Stimulated activated CD8-positive, alpha-beta memory T cell treated with anti-CD3 and anti-CD28 coated beads, Interleukin-4, amount 100 ng/mL, for 1 hour (primary cell): ENCODE measurements at regions not wholly inside any gene's neighbourhood (a gene's known extent, or its start where the extent isn't known, plus 50 kb on each side); places are given as distances from the start of the nearest gene placed in this dataset.
A peak's percentile ranks its signal among the peaks of the same experiment; 100 is the strongest.

Experiments used
- DNase-seq, 2 donors: peaks; one replicate each; pipeline ENCODE4 v3.0.0-alpha.2; 2020; ENCODE audit warnings: low read depth in 2 of 2, low spot score in 1 of 2

DNA sequence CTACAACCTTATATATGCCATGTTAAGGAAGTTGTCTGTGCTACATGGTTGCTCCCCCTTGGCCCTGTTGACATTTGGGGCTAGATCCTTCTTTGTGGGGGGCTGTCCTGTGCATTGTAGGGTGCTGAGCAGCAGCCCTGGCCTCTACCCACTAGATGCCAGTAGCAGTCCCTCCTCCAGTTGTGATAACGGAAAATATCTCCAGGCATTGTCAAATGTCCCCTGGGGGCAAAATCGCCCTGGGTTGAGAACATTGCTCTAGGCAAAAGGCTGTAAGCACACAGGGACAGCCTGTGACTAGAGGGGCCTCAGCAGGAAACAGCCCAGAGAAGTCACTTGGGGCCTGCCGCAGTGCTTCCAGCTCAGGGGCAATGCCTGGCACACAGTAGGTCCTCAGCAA is 1100.3 kb downstream of the BCL11B start:
- no peak for DNase-seq

DNA sequence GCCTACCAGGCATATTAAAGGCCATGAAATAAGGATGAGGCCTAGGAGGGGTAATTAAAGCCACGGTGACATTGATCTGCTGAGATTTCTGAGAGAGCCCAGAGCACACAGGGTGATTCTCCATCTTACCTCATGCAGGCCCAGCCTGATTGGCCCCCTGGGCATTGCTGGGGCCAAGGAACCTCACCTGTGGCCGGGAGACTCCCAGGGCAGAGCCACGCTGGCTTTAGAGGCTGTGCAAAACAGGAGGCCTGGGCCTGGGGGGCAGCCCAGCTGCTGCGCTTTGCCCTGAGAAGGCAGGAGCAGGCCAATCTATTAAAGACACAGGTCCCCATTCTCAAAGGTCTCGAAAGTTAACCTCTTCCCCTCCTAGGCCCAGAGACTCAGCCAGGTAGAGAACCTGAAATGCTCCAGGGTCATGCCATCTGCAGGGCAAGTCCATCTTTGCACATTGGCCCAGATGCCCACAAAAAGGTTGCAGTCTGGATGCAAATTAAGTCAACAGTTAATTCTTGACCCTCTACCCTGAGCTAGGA is 1099.7 kb downstream of the BCL11B start:
- no peak for DNase-seq

DNA sequence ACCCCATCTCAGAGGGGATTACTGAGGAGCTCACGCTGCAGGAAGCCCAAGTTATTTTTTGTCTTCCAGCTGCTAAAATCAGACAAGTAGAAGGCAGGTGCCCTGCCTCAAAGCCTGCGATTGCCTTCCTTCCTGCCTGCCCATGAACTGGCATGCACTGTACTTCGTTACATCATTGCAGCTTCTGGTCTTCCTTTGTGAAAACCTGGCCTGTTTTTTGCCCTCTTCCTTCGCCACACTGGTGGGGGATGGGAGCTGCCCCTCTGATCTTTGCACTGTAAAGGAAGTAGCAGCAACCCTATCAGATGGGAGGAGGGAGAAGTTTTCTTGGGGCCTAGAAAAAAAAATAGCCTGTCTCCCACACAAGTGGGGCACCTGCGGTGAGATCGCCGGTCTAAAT is 1098.7 kb downstream of the BCL11B start:
- peak in 1 of 2 donors; percentile 55 for DNase-seq

DNA sequence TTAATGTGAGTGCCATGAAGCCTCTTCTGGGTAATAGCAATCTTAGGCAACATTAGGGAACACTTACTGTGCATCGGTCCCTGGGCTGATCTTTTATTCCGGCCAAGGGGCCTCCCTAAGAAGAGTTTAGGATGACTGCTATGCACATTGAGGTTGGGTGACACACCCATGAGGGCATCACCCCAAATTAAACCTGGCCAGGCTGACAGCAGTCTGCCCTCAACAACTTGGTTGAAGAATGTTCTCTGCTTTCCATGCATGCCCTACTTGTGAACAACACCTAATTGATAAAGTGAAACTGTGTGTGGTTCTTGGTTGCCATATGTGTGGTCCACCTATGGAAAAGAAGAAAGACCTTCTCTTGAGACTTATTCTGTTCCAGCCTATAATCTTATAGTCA is 1098.0 kb downstream of the BCL11B start:
- no peak for DNase-seq

- no peak for DNase-seq
Measured at GRCh38 chr14:98175436-98175835, 1096.6 kb downstream of the BCL11B start.

DNA sequence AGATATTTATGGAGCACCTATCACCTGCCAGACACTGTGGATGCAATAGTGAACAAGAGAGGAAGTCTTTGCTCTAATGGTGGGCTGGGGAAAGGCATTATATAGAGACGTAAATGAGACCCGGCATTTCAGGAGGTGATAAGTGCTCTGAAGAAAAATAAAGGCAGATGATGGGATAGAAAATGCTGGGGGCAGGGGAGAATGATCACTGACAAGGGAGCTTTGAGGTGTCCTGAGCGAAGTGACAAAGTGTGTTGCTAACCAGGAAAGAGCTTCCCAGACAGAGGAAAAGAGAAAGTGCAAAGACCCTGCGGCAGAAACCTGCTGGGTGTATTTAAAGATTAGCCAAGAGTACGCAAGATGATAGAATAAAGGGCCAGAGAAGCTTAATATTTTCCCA is 1096.1 kb downstream of the BCL11B start:
- DNase-seq = no peak

DNA sequence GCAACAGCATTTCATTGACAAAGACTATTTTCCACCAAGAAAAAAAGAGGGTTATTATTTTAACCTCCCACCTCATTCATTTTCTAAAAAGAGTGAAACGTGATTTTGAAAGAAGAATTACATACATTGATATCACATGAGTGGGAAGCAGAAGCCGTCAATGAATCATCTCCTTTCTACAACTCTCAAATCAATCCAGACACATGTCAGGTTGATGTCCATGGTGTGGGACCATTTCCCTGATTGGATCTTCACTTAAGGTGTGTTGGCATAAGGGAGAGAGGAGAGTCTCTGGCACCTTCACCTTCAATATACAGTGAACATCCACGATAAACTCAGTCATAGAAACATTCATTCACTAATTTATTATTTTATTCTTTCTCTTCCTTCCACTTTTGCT is 1095.1 kb downstream of the BCL11B start:
- DNase-seq = no peak

- DNase-seq = peak in 1 of 2 donors; percentile 33
Measured at GRCh38 chr14:98177551-98177950, 1094.4 kb downstream of the BCL11B start.

DNA sequence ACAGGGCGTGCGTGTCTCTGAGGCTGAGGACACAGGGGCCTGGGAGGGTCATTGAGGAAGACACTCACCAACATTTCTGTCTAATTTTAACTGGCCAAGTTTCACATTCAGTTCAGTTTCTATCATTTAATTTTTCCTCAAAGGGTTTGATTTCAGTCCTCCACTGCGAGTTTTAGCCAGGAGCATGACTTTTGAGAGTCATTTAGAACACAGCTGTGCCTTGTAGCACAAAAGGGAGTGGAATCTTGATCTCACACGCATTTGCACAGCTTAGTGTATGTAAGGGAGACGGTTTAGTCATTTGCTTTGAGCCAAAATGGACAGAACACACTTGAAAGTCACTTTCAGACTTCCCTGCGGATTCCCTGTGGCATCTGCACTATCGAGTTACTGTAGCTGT is 1090.8 kb downstream of the BCL11B start:
- no peak for DNase-seq

DNA sequence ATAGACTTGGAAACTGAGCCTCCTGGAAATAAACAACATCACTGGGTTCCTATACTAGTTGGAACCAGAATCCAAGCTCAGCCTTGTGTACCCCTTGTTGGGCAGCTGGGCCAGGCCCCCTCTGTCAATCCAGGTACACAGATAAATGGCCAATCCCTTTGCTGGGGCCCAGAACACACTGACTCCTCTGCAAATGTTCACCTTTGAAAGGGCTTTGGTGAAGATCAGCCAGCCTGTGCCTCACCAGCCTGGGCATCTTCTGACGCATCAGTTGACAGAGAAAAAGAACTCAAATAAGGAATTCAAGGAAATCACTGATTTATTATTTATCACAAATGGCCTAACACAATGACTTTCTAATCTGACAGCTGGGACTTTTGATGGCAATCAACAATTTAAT is 1090.2 kb downstream of the BCL11B start:
- no peak for DNase-seq

DNA sequence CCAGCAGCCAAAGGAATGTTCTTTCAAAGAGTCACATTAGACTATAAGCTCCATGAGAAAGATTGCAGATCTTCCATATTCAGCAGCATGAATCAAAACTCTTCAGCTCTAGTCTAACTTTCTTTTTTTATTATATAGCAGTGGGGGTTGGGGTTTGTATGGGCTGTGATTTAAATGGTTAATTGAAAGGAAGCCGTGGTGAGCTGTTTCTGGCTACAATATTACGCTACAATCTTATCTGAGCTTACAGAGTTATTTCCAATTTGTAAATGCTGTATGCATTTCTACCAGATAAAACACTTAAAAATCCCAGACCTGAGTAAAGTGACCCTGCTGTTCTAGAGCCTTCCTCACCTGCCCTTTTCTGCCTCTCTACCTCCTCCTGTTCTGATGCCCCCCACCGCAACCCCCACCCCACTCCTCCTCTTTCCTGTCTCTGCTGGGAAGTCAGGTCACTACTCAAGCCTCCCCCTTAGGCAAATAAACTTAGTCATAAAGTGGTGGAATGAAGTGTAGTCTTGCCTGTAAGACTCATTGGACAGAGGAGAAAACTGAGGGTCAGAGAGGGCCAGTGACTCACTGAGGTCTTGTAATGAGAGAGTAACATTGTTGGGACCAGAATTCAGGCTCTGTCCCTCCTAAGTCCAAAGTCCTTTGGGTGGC is 1089.5 kb downstream of the BCL11B start:
- no peak for DNase-seq

GRCh38 chr14:98183556-98183955 is 1088.4 kb downstream of the BCL11B start:
- no peak for DNase-seq

- DNase-seq = no peak
Measured at GRCh38 chr14:98184457-98184856, 1087.5 kb downstream of the BCL11B start.

DNA sequence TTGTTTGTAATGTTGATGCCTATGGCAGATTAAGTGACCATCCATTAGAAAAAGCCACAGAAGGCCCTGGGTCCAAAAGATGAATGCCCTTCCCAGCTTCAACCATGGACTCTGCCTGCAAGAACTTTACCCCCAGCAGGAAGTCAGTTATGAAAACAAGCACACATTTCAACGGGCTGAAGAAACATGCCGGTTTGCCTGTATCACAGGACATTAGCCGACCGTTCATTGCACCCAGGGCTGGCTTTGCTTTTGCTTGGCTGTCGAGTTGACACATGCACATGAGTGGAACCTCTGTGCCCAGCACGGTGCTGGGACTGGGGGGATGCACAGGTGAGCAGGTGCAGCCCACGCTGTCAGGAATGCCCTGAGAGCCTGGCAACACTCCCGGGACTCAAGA is 1087.0 kb downstream of the BCL11B start:
- DNase-seq = no peak

DNA sequence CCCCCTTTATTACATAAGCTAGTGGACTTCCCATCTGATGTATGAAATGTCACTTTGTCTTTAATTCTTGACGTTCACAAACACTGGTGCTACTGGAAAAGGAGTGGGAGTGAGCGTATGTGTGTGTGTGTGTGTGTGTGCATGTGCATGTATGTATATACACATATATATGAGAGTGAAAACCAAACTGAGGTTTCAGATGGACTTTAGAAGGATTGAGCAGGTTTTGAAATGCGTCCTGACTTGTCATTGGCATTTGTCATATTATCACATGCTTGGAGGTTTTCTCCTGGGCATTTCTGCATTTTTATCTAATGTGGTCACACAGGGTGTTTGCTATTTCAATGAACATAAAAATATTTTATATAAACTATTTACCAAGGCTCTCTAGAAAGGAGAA is 1085.9 kb downstream of the BCL11B start:
- DNase-seq = no peak

DNA sequence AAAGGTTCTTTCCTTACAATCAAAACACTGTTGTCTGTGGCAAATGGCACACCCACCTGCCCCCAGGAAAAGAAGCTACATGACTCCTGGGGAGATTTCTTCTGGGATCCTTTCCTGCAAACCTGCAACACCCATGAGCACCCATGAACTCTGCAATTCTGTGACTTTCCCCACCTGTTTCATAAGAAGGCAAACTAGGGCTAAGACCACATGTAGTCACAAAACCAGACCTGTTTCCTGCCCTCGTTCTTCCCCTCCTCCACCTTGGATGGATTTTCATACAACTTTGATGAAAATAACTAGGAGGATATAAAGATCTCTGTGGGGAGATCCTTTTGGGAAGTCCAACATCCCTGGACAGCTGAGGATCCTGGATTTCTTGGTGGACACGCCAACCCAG is 1084.7 kb downstream of the BCL11B start:
- no peak for DNase-seq

- DNase-seq = peak in 1 of 2 donors; percentile 26
Measured at GRCh38 chr14:98189062-98189461, 1082.9 kb downstream of the BCL11B start.

DNA sequence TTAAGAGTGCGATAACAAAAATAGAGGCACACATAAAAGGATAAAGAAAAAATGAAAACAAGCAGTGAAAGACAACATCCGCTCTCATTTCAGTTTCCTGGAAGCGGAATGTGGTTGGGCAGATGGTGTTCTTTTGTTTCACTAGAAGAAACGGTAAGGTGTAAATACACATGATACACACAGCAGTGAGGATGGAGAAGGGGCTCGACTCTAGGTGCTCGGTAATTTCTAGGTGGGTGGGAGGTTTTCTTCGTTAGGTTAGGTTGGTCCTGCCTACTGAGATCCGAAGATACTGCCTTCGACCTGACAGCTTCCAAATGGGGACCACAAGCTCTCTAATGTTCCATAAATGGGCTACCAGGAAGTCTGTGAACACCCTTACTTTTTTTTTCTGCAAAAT is 1082.5 kb downstream of the BCL11B start:
- no peak for DNase-seq

- DNase-seq = no peak
Measured at GRCh38 chr14:98189944-98190343, 1082.1 kb downstream of the BCL11B start.

- DNase-seq = no peak
Measured at GRCh38 chr14:98192946-98193345, 1079.1 kb downstream of the BCL11B start.

- no peak for DNase-seq
Measured at GRCh38 chr14:98194821-98195220, 1077.2 kb downstream of the BCL11B start.

DNA sequence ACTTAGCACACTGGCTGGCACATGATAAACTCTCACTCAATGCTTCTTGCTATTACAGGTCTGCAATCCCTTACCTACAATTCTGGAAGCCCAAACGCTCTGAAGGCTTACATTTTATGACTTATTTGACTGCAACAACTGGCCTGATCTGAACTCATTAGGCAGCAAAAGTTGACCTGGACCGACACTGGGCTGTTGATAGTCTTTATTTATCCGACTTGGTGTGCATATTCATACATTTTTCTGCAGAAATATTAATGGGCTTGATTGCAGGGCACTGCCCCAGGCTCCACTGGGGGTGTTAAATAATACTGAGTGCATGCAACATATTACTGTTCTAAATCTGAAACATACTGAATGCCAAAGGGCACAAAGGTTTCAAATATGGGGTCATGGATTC is 1076.7 kb downstream of the BCL11B start:
- DNase-seq = no peak

DNA sequence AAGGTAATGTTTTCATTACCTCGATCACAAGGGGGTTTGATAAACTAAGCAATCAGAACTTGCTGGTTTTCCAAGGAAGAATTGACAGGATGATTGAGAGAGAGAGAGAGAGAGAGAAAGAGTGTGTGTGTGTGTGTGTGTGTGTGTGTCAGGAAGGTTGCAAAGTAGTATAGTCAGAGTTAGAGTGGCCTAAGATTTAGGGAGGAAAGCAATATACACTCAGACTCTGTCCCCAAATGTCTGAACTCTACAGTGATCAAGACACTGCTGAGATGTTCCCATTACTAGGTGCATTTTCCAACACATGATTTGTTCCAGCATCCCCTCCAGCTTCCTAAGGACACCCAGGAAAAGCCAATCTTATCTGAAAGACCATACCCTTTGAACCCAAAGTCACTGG is 1074.1 kb downstream of the BCL11B start:
- no peak for DNase-seq
